GM23338 (cell line): ENCODE measurements at regions not wholly inside any gene's neighbourhood (a gene's known extent, or its start where the extent isn't known, plus 50 kb on each side); places are given as distances from the start of the nearest gene placed in this dataset.

Source experiments
- ATAC-seq: fragments of 200-7000 bp; cut with Tn5 transposase; 3 replicates; pipeline ENCODE4 v1.9.1; 2020
- DNase-seq: peaks from one replicate; pipeline ENCODE4 v3.0.0-alpha.2; 2015; ENCODE audit warnings: low spot score
- H2AFZ ChIP-seq: fragments of 200-600 bp; sonication (generic); 2 replicates; pipeline ENCODE4 v1.8.0; 2016; ENCODE audit warnings: antibody characterized with exemption, mild to moderate bottlenecking, moderate library complexity
- H3F3A ChIP-seq: fragments of 200-600 bp; sonication (generic); replicated peaks from 2 replicates; pipeline ENCODE4 v1.8.0; 2017; ENCODE audit warnings: antibody characterized with exemption, mixed run types, low read depth
- H3K27ac ChIP-seq: fragments of 200-600 bp; sonication (generic); 2 replicates; pipeline ENCODE4 v1.6.1; 2016; ENCODE audit warnings: low read depth
- H3K27me3 ChIP-seq: fragments of 200-600 bp; sonication (generic); 2 replicates; pipeline ENCODE4 v1.8.0; 2016; ENCODE audit warnings: mild to moderate bottlenecking, mixed run types, moderate library complexity; ENCODE audit not compliant: insufficient read depth
- H3K36me3 ChIP-seq: fragments of 200-600 bp; sonication (generic); 2 replicates; pipeline ENCODE4 v1.8.0; 2016; ENCODE audit warnings: mild to moderate bottlenecking; ENCODE audit not compliant: insufficient read depth
- H3K4me1 ChIP-seq: fragments of 200-600 bp; sonication (generic); 2 replicates; pipeline ENCODE4 v1.8.0; 2016; ENCODE audit warnings: mild to moderate bottlenecking, moderate library complexity; ENCODE audit not compliant: insufficient read depth
- H3K4me2 ChIP-seq: fragments of 200-600 bp; sonication (generic); 2 replicates; pipeline ENCODE4 v1.7.1; 2017; ENCODE audit warnings: mixed run types
- H3K4me3 ChIP-seq: fragments of 200-600 bp; sonication (generic); 2 replicates; pipeline ENCODE4 v1.6.1; 2016; ENCODE audit warnings: mixed run types
- H3K79me2 ChIP-seq: fragments of 200-600 bp; sonication (generic); replicated peaks from 2 replicates; pipeline ENCODE4 v1.8.0; 2017; ENCODE audit warnings: mild to moderate bottlenecking; ENCODE audit not compliant: insufficient read depth
- H3K9me2 ChIP-seq: fragments of 200-600 bp; sonication (generic); 2 replicates; pipeline ENCODE4 v1.8.0; 2017; ENCODE audit not compliant: insufficient read depth
- H4K20me1 ChIP-seq: fragments of 200-600 bp; sonication (generic); replicated peaks from 2 replicates; pipeline ENCODE4 v1.8.0; 2017; ENCODE audit warnings: mild to moderate bottlenecking; ENCODE audit not compliant: insufficient read depth
- H3K27ac Mint-ChIP-seq: 2 replicates; pipeline ENCODE4 v1.8.0; 2020; ENCODE audit warnings: inconsistent platforms, mild to moderate bottlenecking, moderate library complexity, mixed read lengths
- H3K27me3 Mint-ChIP-seq: 3 replicates; pipeline ENCODE4 v1.8.0; 2022; ENCODE audit warnings: low read depth, mild to moderate bottlenecking, moderate library complexity, mixed read lengths, inconsistent platforms; ENCODE audit not compliant: insufficient read depth, poor library complexity
- H3K36me3 Mint-ChIP-seq: 3 replicates; pipeline ENCODE4 v1.8.0; 2021; ENCODE audit warnings: low read depth, mild to moderate bottlenecking, inconsistent platforms, moderate library complexity, mixed read lengths
- H3K4me1 Mint-ChIP-seq: 3 replicates; pipeline ENCODE4 v1.8.0; 2020; ENCODE audit warnings: mild to moderate bottlenecking, inconsistent platforms, mixed read lengths
- H3K4me3 Mint-ChIP-seq: 3 replicates; pipeline ENCODE4 v1.8.0; 2021; ENCODE audit warnings: moderate library complexity, mild to moderate bottlenecking, inconsistent platforms, mixed read lengths
- H3K9me3 Mint-ChIP-seq: 3 replicates; pipeline ENCODE4 v1.8.0; 2020; ENCODE audit warnings: moderate library complexity, mild to moderate bottlenecking, inconsistent platforms, mixed read lengths
- CREB1 ChIP-seq: fragments of 250-450 bp; sonication (Bioruptor Pico); IDR thresholded peaks from 2 replicates; pipeline ENCODE4 v1.5.0; 2020; ENCODE audit warnings: low read depth, mild to moderate bottlenecking, moderate library complexity
- CTCF ChIP-seq, 2 experiments: fragments of 200-600 bp in 1 of 2; sonication (generic) in 1 of 2; conservative IDR thresholded peaks; 2 replicates each; pipeline versions ENCODE4 v1.5.1 to v1.6.1; 2016 to 2017; ENCODE audit warnings: antibody characterized with exemption in 2 of 2, low read depth in 2 of 2, mild to moderate bottlenecking in 2 of 2, moderate library complexity in 1 of 2
- ETS1 ChIP-seq: IDR thresholded peaks from 2 replicates; pipeline ENCODE4 v1.6.1; 2016; ENCODE audit warnings: antibody characterized with exemption
- EZH2 ChIP-seq: fragments of 200-600 bp; sonication (generic); IDR thresholded peaks from one replicate; pipeline ENCODE4 v1.8.0; 2017; ENCODE audit warnings: antibody characterized with exemption, mild to moderate bottlenecking, low read depth; ENCODE audit not compliant: unreplicated experiment
- JUNB ChIP-seq: IDR thresholded peaks from one replicate; pipeline ENCODE4 v1.6.1; 2016; ENCODE audit warnings: antibody characterized with exemption; ENCODE audit not compliant: unreplicated experiment
- POLR2AphosphoS5 ChIP-seq: IDR thresholded peaks from 2 replicates; pipeline ENCODE4 v1.6.1; 2016; ENCODE audit warnings: antibody characterized with exemption, low read depth
- ZNF114 ChIP-seq: fragments of 250-450 bp; sonication (Bioruptor Pico); IDR thresholded peaks from 2 replicates; pipeline ENCODE4 v1.5.0; 2020; ENCODE audit warnings: mild to moderate bottlenecking, moderate library complexity
- ZNF462 ChIP-seq: fragments of 250-450 bp; sonication (Bioruptor Pico); IDR thresholded peaks from 2 replicates; pipeline ENCODE4 v1.5.0; 2020; ENCODE audit warnings: mild to moderate bottlenecking, moderate library complexity

- TF ChIP-seq ETS1 (no peak), CTCF (conservative IDR thresholded peaks at IDR 0.05; ENCODE audit: low read depth in 2 of 2) (no peak), JUNB (no peak)
Observed at GRCh38 chr2:82001614-82002013, 1697.1 kb upstream of the LRRTM1 start (continued).

GRCh38 chr2:82000606-82001005 is 1696.1 kb upstream of the LRRTM1 start:
- no peak overlapping the region for H2AFZ ChIP-seq
- no peaks in the 10 kb centered on the region for H3K36me3 Mint-ChIP-seq
- no peaks in the 10 kb centered on the region for H4K20me1 ChIP-seq
- DNase-seq, result no peak
- H3K36me3 ChIP-seq, result no peaks in the 10 kb centered on the region
- H3K27me3 Mint-ChIP-seq, result no peaks in the 10 kb centered on the region
- no peaks in the 10 kb centered on the region for H3K79me2 ChIP-seq
- H3F3A ChIP-seq, result no peaks in the 10 kb centered on the region
- H3K4me3 Mint-ChIP-seq, result no peak overlapping the region
- H3K9me3 Mint-ChIP-seq, result no peaks in the 10 kb centered on the region
- H3K4me2 ChIP-seq, result no peak overlapping the region
- no peak for ATAC-seq
- H3K4me1 ChIP-seq, result peaks cover 43% of the 10 kb centered on the region
- H3K27ac Mint-ChIP-seq, result no peak overlapping the region
- no peak overlapping the region for H3K27ac ChIP-seq
- H3K27me3 ChIP-seq, result no peaks in the 10 kb centered on the region
- H3K9me2 ChIP-seq, result no peaks in the 10 kb centered on the region; the same call in 1 of the 2 replicates
- peaks cover 40% of the 10 kb centered on the region for H3K4me1 Mint-ChIP-seq
- no peak overlapping the region for H3K4me3 ChIP-seq
- no peak for TF ChIP-seq ZNF114 (CRISPR knock-in tag)
- TF ChIP-seq ZNF462 (CRISPR knock-in tag), result no peak
- TF ChIP-seq CREB1 (CRISPR knock-in tag), result no peak
- no peak for TF ChIP-seq POLR2AphosphoS5
- no peak for TF ChIP-seq EZH2
- no peak for TF ChIP-seq CTCF (conservative IDR thresholded peaks at IDR 0.05; ENCODE audit: low read depth in 2 of 2)
- no peak for TF ChIP-seq ETS1
